ENCODE measurements at regions not wholly inside any gene's neighbourhood (a gene's known extent, or its start where the extent isn't known, plus 50 kb on each side); places are given as distances from the start of the nearest gene placed in this dataset.
A peak's percentile ranks its signal among the peaks of the same experiment; 100 is the strongest.

DNA sequence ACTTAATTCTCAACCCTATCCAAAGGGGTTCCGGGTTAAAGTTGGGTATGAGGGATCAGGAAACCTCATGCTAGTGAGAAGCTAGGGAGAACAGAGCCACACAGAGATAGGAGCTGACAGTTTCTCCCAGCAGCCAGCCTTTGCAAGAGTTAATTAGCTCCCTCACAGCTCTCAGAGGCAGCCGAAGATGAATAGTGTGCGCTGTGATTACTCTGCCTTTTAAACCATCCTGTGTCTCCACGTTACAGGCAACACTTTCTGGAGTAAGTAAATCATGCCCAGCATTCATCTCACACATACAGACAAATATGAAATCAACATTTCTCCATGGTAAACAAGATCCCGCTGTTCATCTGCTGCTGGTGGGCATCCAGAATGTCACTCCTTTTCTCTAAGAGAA, 429.6 kb downstream of the INSC start:
- no peak for DNase-seq

- DNase-seq: no peak
These were observed 433.0 kb downstream of the INSC start for GRCh38 chr11:15547685-15548084.

GRCh38 chr11:15551901-15552851, 437.5 kb downstream of the INSC start:
- DNase-seq: no peak

- DNase-seq: no peak
These were observed 440.4 kb downstream of the INSC start for GRCh38 chr11:15555161-15555560.

GRCh38 chr11:15557457-15558230, 442.9 kb downstream of the INSC start:
- DNase-seq: no peak

DNA sequence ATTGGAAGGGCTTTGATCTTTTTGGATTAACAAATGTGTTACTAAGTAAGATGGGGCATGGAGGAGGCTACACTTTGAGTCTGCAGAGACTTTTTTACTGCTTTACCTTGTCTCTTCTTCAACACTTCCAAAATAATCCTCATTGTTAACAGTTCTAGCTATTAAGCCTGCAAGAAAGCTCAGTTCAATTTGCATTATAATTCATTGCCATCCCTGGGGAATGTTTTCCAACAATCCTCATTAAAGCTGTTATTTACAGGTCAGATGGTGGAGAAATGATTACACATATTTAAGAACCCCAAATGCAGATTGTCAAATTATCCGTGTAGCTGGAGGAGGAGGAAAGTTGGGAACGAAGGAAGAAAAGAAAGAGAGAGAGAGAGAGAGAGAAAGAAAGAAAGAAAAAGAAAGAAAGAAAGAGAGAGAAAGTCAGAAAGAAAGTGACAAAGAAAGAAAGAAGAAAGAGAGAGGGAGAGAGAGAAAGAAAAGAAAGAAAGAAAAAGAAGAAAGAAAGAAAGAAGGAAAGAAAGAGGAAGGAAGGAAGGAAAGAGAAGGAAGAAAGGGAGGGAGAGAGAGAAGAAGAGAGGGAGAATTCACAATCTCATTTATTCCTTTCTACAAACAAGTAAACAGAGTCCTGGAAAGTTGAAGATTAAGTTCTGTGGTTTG, 443.9 kb downstream of the INSC start:
- no peak for DNase-seq

DNA sequence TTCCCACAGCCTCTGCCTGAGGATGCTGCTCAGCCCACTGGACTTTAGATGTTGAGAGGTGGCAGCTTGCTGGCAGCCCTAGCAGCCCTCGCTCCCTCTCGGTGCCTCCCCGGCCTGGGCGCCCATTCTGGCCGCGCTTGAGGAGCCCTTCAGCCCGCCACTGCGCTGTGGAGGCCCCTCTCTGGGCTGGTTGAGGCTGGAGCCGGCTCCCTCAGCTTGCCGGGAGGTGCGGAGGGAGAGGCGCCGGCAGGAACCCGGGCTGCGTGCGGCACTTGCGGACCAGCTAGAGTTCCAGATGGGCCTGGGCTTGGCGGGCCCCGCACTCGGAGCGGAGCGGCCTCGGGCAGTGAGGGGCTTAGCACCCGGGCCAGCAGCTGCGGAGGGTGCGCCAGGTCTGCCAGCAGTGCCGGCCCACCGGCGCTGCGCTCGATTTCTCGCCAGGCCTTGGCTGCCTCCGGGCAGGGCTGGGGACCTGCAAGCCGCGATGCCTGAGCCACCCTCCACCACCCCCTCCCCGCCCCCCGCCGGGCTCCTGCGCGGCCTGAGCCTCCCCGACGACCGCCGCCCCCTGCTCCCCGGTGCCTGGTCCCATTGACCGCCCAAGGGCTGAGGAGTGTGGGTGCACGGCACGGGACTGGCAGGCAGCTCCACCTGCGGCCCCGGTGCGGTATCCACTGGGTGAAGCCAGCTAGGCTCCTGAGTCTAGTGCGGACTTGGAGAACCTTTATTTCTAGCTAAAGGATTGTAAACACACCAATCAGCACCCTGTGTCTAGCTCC, 446.2 kb downstream of the INSC start:
- DNase-seq: no peak

GRCh38 chr11:15562230-15562629, 447.5 kb downstream of the INSC start:
- DNase-seq: no peak

DNA sequence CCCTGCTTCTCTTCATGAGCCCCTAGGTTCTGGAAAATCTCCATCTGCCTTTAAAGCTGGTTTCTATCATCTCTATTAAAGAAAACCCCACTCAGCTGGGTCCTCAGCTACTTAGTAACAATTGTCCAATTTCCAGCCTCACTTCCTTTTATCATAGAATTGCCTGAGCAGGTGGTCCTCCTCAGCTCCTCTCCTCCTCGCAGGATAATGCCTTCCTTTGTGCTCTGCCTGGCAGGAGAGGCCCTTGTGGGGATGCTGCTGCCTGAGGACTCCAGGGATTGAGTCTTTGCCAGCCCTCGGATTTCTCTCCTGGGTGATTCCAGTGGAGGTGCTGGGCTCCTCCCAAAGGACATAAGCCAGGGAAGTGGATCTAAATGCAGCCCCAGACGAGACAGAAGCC, 448.3 kb downstream of the INSC start:
- no peak for DNase-seq

- peak; percentile 0 for DNase-seq
These were observed 451.2 kb downstream of the INSC start for GRCh38 chr11:15565880-15566279.

DNA sequence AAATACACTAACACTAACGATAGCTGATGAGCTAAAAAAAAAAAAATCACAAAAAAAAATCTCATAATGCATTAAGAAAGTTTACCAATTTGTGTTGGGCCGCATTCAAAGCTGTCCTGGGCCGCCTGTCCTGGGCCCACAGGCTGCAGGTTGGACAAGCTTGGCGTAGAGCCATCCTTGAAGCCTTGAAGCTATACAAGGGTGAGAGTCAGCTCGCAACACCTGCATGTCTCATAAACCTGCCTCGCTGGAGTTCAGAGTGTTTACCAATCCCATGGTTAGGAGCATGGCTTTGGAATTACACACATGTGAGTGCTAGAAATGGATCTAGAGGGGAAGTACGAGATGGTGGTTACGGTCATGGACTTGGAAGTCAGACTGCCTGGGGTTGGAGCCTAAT, 453.7 kb downstream of the INSC start:
- no peak for DNase-seq

GRCh38 chr11:15569305-15570025, 454.7 kb downstream of the INSC start:
- DNase-seq: no peak

GRCh38 chr11:15575409-15575808, 460.7 kb downstream of the INSC start:
- DNase-seq: no peak

DNA sequence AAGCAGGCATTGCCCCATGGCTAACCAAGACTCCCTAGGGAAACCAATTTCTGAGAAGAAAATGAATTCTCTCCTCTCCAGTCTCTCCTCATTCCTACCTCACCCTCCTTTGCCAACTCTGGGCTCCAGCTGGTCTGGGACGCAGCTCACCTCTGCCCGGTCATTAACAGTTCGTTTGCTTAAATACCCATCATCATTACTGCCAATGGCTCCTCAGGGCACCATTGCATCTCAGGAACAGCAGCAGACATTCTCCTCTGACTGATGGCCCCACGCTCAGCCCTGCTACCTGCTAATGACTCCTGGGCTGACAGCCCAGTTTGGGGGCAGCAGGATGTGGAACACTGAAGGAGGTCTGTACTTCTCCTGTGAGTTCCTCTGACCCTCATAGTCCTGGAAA, 462.0 kb downstream of the INSC start:
- no peak for DNase-seq

- no peak for DNase-seq
These were observed 462.8 kb downstream of the INSC start for GRCh38 chr11:15577519-15577918.

GRCh38 chr11:15579287-15580001, 464.7 kb downstream of the INSC start:
- no peak for DNase-seq

GRCh38 chr11:15580056-15580774, 465.5 kb downstream of the INSC start:
- DNase-seq: no peak

- no peak for DNase-seq
These were observed 466.0 kb downstream of the INSC start for GRCh38 chr11:15580775-15581095.

DNA sequence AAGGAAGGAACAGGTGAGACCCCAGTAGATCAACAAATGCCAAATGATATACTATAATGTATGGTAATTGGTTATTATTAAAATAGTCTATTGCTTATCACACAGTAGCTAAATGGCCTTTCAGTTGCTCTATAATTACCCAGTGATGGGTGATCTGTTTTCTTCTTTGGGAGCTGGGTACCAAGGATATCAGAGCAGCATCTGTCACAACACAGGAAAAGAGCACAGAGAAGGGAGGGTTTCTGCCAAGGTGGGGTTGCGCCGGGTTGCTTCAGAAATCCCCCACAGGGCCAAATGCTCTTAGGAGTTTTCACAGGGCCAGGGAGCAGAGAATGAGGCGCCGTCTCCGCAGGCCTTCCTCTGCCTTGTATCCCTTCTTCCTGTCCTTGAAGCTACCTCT, 469.4 kb downstream of the INSC start:
- no peak for DNase-seq

DNA sequence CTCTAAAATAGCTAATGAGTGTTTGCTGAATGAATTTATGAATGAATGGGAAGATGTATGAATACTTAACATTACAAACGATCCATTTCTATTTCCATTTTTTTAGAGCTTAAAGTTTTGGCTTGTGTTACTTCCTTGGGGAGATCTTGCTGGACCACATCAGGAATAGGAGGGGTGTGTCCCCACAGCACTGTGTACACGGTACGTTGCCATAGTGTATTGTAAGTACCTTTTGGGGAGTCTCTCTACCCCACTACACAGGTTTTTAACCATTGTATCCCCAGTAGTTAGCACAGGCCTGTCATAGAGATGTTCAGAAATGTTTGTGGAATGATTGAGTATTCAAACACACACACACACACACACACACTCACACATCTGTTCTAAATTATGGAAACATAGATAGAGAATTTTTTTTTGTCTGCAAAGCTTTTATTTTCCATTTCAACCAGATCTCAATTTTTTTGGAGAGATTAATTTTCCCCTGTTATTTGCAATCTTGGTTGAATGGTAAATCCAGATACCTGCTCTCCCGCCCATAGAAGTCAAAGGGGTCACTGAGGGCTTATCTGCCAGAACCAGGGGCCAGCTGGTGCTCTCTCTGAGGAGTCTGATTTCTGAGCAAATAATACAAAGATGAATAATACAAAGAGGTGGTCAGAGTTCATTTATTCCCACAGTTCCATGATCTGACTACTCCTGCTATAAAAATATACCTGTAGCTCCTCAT, 471.0 kb downstream of the INSC start:
- no peak for DNase-seq
